GM23338 (cell line): ENCODE measurements at regions not wholly inside any gene's neighbourhood (a gene's known extent, or its start where the extent isn't known, plus 50 kb on each side); places are given as distances from the start of the nearest gene placed in this dataset.
A peak's percentile ranks its signal among the peaks of the same experiment; 100 is the strongest.

Experiments used
- ATAC-seq: fragments of 200-7000 bp; cut with Tn5 transposase; 3 replicates; pipeline ENCODE4 v1.9.1; 2020
- DNase-seq: peaks from one replicate; pipeline ENCODE4 v3.0.0-alpha.2; 2015; ENCODE audit warnings: low spot score
- H2AFZ ChIP-seq: fragments of 200-600 bp; sonication (generic); 2 replicates; pipeline ENCODE4 v1.8.0; 2016; ENCODE audit warnings: antibody characterized with exemption, mild to moderate bottlenecking, moderate library complexity
- H3F3A ChIP-seq: fragments of 200-600 bp; sonication (generic); replicated peaks from 2 replicates; pipeline ENCODE4 v1.8.0; 2017; ENCODE audit warnings: antibody characterized with exemption, mixed run types, low read depth
- H3K27ac ChIP-seq: fragments of 200-600 bp; sonication (generic); 2 replicates; pipeline ENCODE4 v1.6.1; 2016; ENCODE audit warnings: low read depth
- H3K27me3 ChIP-seq: fragments of 200-600 bp; sonication (generic); 2 replicates; pipeline ENCODE4 v1.8.0; 2016; ENCODE audit warnings: mild to moderate bottlenecking, mixed run types, moderate library complexity; ENCODE audit not compliant: insufficient read depth
- H3K36me3 ChIP-seq: fragments of 200-600 bp; sonication (generic); 2 replicates; pipeline ENCODE4 v1.8.0; 2016; ENCODE audit warnings: mild to moderate bottlenecking; ENCODE audit not compliant: insufficient read depth
- H3K4me1 ChIP-seq: fragments of 200-600 bp; sonication (generic); 2 replicates; pipeline ENCODE4 v1.8.0; 2016; ENCODE audit warnings: mild to moderate bottlenecking, moderate library complexity; ENCODE audit not compliant: insufficient read depth
- H3K4me2 ChIP-seq: fragments of 200-600 bp; sonication (generic); 2 replicates; pipeline ENCODE4 v1.7.1; 2017; ENCODE audit warnings: mixed run types
- H3K4me3 ChIP-seq: fragments of 200-600 bp; sonication (generic); 2 replicates; pipeline ENCODE4 v1.6.1; 2016; ENCODE audit warnings: mixed run types
- H3K79me2 ChIP-seq: fragments of 200-600 bp; sonication (generic); replicated peaks from 2 replicates; pipeline ENCODE4 v1.8.0; 2017; ENCODE audit warnings: mild to moderate bottlenecking; ENCODE audit not compliant: insufficient read depth
- H3K9me2 ChIP-seq: fragments of 200-600 bp; sonication (generic); 2 replicates; pipeline ENCODE4 v1.8.0; 2017; ENCODE audit not compliant: insufficient read depth
- H4K20me1 ChIP-seq: fragments of 200-600 bp; sonication (generic); replicated peaks from 2 replicates; pipeline ENCODE4 v1.8.0; 2017; ENCODE audit warnings: mild to moderate bottlenecking; ENCODE audit not compliant: insufficient read depth
- H3K27ac Mint-ChIP-seq: 2 replicates; pipeline ENCODE4 v1.8.0; 2020; ENCODE audit warnings: inconsistent platforms, mild to moderate bottlenecking, moderate library complexity, mixed read lengths
- H3K27me3 Mint-ChIP-seq: 3 replicates; pipeline ENCODE4 v1.8.0; 2022; ENCODE audit warnings: low read depth, mild to moderate bottlenecking, moderate library complexity, mixed read lengths, inconsistent platforms; ENCODE audit not compliant: insufficient read depth, poor library complexity
- H3K36me3 Mint-ChIP-seq: 3 replicates; pipeline ENCODE4 v1.8.0; 2021; ENCODE audit warnings: low read depth, mild to moderate bottlenecking, inconsistent platforms, moderate library complexity, mixed read lengths
- H3K4me1 Mint-ChIP-seq: 3 replicates; pipeline ENCODE4 v1.8.0; 2020; ENCODE audit warnings: mild to moderate bottlenecking, inconsistent platforms, mixed read lengths
- H3K4me3 Mint-ChIP-seq: 3 replicates; pipeline ENCODE4 v1.8.0; 2021; ENCODE audit warnings: moderate library complexity, mild to moderate bottlenecking, inconsistent platforms, mixed read lengths
- H3K9me3 Mint-ChIP-seq: 3 replicates; pipeline ENCODE4 v1.8.0; 2020; ENCODE audit warnings: moderate library complexity, mild to moderate bottlenecking, inconsistent platforms, mixed read lengths
- CREB1 ChIP-seq: fragments of 250-450 bp; sonication (Bioruptor Pico); IDR thresholded peaks from 2 replicates; pipeline ENCODE4 v1.5.0; 2020; ENCODE audit warnings: low read depth, mild to moderate bottlenecking, moderate library complexity
- EZH2 ChIP-seq: fragments of 200-600 bp; sonication (generic); IDR thresholded peaks from one replicate; pipeline ENCODE4 v1.8.0; 2017; ENCODE audit warnings: antibody characterized with exemption, mild to moderate bottlenecking, low read depth; ENCODE audit not compliant: unreplicated experiment
- EZH2phosphoT487 ChIP-seq: fragments of 200-600 bp; sonication (generic); IDR thresholded peaks from one replicate; pipeline ENCODE4 v1.8.1; 2018; ENCODE audit warnings: antibody characterized with exemption; ENCODE audit not compliant: unreplicated experiment
- JUNB ChIP-seq: IDR thresholded peaks from one replicate; pipeline ENCODE4 v1.6.1; 2016; ENCODE audit warnings: antibody characterized with exemption; ENCODE audit not compliant: unreplicated experiment
- NANOG ChIP-seq: IDR thresholded peaks from 2 replicates; pipeline ENCODE4 v1.6.1; 2016; ENCODE audit warnings: antibody characterized with exemption, borderline replicate concordance
- POLR2AphosphoS5 ChIP-seq: IDR thresholded peaks from 2 replicates; pipeline ENCODE4 v1.6.1; 2016; ENCODE audit warnings: antibody characterized with exemption, low read depth
- STAT1 ChIP-seq: IDR thresholded peaks from one replicate; pipeline ENCODE4 v1.6.1; 2016; ENCODE audit warnings: antibody characterized with exemption; ENCODE audit not compliant: unreplicated experiment
- ZNF114 ChIP-seq: fragments of 250-450 bp; sonication (Bioruptor Pico); IDR thresholded peaks from 2 replicates; pipeline ENCODE4 v1.5.0; 2020; ENCODE audit warnings: mild to moderate bottlenecking, moderate library complexity
- ZNF331 ChIP-seq: fragments of 250-450 bp; sonication (Bioruptor Pico); IDR thresholded peaks from 2 replicates; pipeline ENCODE4 v1.5.0; 2020; ENCODE audit warnings: low read depth, mild to moderate bottlenecking, moderate library complexity
- TF ChIP-seq, protein P1 (sequence below): IDR thresholded peaks from one replicate; pipeline ENCODE4 v1.6.1; 2018; ENCODE audit warnings: antibody characterized with exemption; ENCODE audit not compliant: unreplicated experiment
- TF ChIP-seq, protein P2 (sequence below), 2 experiments: fragments of 200-600 bp in 1 of 2; sonication (generic) in 1 of 2; conservative IDR thresholded peaks; 2 replicates each; pipeline versions ENCODE4 v1.5.1 to v1.6.1; 2016 to 2017; ENCODE audit warnings: antibody characterized with exemption in 2 of 2, low read depth in 2 of 2, mild to moderate bottlenecking in 2 of 2, moderate library complexity in 1 of 2
- TF ChIP-seq, protein P3 (sequence below): IDR thresholded peaks from 2 replicates; pipeline ENCODE4 v1.6.1; 2016; ENCODE audit warnings: antibody characterized with exemption
- TF ChIP-seq, protein P4 (sequence below): fragments of 250-450 bp; sonication (Bioruptor Pico); IDR thresholded peaks from 2 replicates; pipeline ENCODE4 v1.5.0; 2020; ENCODE audit warnings: mild to moderate bottlenecking, moderate library complexity

DNA sequence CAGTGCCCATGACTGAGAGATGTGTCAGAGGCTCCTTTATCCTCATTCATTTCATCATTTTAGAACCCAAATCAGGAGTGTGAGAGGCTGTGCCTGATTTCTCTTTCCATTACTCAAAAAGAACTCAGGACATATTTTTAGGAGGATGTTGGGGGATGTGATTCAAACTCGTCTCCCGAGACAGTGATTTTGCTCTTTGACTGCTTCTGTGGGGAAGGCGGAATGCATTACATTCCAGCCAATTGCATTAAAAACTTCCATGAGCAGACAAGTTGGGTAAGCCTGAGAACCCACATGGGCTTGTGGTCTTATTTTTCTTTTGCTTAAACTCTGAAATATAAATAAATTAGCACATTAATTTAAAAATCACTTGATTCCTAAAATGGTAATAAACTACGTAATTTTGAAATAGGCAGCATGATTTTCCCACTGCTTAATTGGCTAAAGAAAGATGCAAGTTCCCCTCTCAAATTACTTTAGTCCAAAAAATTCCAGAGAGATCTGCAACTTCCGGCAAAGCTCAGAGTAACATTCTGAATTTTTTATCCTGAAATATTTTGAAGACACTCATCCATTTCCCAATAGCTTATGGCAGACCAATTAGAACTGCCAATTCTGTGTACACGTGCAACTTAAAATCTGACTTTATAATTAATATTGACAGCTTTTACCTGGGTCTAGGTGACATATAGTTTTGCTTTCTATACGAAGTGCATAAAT, 185.6 kb downstream of the C7orf25 start:
- Mint-ChIP-seq H3K4me3 (no peak overlapping the region), H3K27me3 (no peaks in the 10 kb centered on the region), H3K4me1 (peaks cover 7% of the 10 kb centered on the region), H3K9me3 (no peaks in the 10 kb centered on the region), H3K36me3 (no peaks in the 10 kb centered on the region), H3K27ac (no peak overlapping the region)
- no peaks in the 10 kb centered on the region for H3K79me2 ChIP-seq
- H3K27ac ChIP-seq: no peak overlapping the region
- H4K20me1 ChIP-seq: no peaks in the 10 kb centered on the region
- no peaks in the 10 kb centered on the region for H3K27me3 ChIP-seq
- peaks cover 5% of the 10 kb centered on the region; the same call in 1 of the 2 replicates for H3K9me2 ChIP-seq
- ATAC-seq (no peak), DNase-seq (no peak)
- H2AFZ ChIP-seq: peak overlapping the region; percentile 72; the same call in 1 of the 2 replicates
- no peak overlapping the region for H3K4me3 ChIP-seq
- H3K4me1 ChIP-seq: peaks cover 5% of the 10 kb centered on the region; the same call in 1 of the 2 replicates
- H3K4me2 ChIP-seq: no peak overlapping the region
- TF ChIP-seq ZNF114 (no peak), EZH2 (no peak), CREB1 (CRISPR knock-in tag) (no peak), ZNF331 (no peak), NANOG (no peak), POLR2AphosphoS5 (no peak), STAT1 (no peak), EZH2phosphoT487 (no peak), JUNB (no peak)
- TF ChIP-seq, protein P1, sequence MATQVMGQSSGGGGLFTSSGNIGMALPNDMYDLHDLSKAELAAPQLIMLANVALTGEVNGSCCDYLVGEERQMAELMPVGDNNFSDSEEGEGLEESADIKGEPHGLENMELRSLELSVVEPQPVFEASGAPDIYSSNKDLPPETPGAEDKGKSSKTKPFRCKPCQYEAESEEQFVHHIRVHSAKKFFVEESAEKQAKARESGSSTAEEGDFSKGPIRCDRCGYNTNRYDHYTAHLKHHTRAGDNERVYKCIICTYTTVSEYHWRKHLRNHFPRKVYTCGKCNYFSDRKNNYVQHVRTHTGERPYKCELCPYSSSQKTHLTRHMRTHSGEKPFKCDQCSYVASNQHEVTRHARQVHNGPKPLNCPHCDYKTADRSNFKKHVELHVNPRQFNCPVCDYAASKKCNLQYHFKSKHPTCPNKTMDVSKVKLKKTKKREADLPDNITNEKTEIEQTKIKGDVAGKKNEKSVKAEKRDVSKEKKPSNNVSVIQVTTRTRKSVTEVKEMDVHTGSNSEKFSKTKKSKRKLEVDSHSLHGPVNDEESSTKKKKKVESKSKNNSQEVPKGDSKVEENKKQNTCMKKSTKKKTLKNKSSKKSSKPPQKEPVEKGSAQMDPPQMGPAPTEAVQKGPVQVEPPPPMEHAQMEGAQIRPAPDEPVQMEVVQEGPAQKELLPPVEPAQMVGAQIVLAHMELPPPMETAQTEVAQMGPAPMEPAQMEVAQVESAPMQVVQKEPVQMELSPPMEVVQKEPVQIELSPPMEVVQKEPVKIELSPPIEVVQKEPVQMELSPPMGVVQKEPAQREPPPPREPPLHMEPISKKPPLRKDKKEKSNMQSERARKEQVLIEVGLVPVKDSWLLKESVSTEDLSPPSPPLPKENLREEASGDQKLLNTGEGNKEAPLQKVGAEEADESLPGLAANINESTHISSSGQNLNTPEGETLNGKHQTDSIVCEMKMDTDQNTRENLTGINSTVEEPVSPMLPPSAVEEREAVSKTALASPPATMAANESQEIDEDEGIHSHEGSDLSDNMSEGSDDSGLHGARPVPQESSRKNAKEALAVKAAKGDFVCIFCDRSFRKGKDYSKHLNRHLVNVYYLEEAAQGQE: no peak
- TF ChIP-seq, protein P2, sequence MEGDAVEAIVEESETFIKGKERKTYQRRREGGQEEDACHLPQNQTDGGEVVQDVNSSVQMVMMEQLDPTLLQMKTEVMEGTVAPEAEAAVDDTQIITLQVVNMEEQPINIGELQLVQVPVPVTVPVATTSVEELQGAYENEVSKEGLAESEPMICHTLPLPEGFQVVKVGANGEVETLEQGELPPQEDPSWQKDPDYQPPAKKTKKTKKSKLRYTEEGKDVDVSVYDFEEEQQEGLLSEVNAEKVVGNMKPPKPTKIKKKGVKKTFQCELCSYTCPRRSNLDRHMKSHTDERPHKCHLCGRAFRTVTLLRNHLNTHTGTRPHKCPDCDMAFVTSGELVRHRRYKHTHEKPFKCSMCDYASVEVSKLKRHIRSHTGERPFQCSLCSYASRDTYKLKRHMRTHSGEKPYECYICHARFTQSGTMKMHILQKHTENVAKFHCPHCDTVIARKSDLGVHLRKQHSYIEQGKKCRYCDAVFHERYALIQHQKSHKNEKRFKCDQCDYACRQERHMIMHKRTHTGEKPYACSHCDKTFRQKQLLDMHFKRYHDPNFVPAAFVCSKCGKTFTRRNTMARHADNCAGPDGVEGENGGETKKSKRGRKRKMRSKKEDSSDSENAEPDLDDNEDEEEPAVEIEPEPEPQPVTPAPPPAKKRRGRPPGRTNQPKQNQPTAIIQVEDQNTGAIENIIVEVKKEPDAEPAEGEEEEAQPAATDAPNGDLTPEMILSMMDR (conservative IDR thresholded peaks at IDR 0.05; ENCODE audit: low read depth in 2 of 2): no peak
- TF ChIP-seq, protein P3, sequence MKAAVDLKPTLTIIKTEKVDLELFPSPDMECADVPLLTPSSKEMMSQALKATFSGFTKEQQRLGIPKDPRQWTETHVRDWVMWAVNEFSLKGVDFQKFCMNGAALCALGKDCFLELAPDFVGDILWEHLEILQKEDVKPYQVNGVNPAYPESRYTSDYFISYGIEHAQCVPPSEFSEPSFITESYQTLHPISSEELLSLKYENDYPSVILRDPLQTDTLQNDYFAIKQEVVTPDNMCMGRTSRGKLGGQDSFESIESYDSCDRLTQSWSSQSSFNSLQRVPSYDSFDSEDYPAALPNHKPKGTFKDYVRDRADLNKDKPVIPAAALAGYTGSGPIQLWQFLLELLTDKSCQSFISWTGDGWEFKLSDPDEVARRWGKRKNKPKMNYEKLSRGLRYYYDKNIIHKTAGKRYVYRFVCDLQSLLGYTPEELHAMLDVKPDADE: no peak
- TF ChIP-seq, protein P4, sequence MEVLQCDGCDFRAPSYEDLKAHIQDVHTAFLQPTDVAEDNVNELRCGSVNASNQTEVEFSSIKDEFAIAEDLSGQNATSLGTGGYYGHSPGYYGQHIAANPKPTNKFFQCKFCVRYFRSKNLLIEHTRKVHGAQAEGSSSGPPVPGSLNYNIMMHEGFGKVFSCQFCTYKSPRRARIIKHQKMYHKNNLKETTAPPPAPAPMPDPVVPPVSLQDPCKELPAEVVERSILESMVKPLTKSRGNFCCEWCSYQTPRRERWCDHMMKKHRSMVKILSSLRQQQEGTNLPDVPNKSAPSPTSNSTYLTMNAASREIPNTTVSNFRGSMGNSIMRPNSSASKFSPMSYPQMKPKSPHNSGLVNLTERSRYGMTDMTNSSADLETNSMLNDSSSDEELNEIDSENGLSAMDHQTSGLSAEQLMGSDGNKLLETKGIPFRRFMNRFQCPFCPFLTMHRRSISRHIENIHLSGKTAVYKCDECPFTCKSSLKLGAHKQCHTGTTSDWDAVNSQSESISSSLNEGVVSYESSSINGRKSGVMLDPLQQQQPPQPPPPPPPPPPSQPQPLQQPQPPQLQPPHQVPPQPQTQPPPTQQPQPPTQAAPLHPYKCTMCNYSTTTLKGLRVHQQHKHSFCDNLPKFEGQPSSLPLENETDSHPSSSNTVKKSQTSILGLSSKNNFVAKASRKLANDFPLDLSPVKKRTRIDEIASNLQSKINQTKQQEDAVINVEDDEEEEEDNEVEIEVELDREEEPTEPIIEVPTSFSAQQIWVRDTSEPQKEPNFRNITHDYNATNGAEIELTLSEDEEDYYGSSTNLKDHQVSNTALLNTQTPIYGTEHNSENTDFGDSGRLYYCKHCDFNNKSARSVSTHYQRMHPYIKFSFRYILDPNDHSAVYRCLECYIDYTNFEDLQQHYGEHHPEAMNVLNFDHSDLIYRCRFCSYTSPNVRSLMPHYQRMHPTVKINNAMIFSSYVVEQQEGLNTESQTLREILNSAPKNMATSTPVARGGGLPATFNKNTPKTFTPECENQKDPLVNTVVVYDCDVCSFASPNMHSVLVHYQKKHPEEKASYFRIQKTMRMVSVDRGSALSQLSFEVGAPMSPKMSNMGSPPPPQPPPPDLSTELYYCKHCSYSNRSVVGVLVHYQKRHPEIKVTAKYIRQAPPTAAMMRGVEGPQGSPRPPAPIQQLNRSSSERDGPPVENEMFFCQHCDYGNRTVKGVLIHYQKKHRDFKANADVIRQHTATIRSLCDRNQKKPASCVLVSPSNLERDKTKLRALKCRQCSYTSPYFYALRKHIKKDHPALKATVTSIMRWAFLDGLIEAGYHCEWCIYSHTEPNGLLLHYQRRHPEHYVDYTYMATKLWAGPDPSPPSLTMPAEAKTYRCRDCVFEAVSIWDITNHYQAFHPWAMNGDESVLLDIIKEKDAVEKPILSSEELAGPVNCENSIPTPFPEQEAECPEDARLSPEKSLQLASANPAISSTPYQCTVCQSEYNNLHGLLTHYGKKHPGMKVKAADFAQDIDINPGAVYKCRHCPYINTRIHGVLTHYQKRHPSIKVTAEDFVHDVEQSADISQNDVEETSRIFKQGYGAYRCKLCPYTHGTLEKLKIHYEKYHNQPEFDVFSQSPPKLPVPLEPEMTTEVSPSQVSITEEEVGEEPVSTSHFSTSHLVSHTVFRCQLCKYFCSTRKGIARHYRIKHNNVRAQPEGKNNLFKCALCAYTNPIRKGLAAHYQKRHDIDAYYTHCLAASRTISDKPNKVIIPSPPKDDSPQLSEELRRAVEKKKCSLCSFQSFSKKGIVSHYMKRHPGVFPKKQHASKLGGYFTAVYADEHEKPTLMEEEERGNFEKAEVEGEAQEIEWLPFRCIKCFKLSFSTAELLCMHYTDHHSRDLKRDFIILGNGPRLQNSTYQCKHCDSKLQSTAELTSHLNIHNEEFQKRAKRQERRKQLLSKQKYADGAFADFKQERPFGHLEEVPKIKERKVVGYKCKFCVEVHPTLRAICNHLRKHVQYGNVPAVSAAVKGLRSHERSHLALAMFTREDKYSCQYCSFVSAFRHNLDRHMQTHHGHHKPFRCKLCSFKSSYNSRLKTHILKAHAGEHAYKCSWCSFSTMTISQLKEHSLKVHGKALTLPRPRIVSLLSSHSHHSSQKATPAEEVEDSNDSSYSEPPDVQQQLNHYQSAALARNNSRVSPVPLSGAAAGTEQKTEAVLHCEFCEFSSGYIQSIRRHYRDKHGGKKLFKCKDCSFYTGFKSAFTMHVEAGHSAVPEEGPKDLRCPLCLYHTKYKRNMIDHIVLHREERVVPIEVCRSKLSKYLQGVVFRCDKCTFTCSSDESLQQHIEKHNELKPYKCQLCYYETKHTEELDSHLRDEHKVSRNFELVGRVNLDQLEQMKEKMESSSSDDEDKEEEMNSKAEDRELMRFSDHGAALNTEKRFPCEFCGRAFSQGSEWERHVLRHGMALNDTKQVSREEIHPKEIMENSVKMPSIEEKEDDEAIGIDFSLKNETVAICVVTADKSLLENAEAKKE (CRISPR knock-in tag): no peak
- no peaks in the 10 kb centered on the region for H3F3A ChIP-seq
- no peaks in the 10 kb centered on the region for H3K36me3 ChIP-seq
